ENCODE measurements at regions not wholly inside any gene's neighbourhood (a gene's known extent, or its start where the extent isn't known, plus 50 kb on each side); places are given as distances from the start of the nearest gene placed in this dataset.

GRCh38 chr4:71147261-71147660 is 153.8 kb downstream of the DCK start:
- TF ChIP-seq POLR2A (IDR thresholded peaks at IDR 0.05; ENCODE audit: control extremely low read depth in 1 of 2, low read depth in 2 of 2, low read length in 2 of 2) (no peak), CTCF (IDR thresholded peaks at IDR 0.05; ENCODE audit: control extremely low read depth in 1 of 3, insufficient read depth in 1 of 3, low read depth in 1 of 3, low read length in 3 of 3) (no peak), TAF1 (IDR thresholded peaks at IDR 0.05; ENCODE audit: low read depth, low read length) (no peak), POLR2AphosphoS5 (IDR thresholded peaks at IDR 0.05; ENCODE audit: low read depth, low read length) (no peak), MAX (IDR thresholded peaks at IDR 0.05) (no peak)
